K562 (cell line): ENCODE measurements at regions not wholly inside any gene's neighbourhood (a gene's known extent, or its start where the extent isn't known, plus 50 kb on each side); places are given as distances from the start of the nearest gene placed in this dataset.

Experiments
- ATAC-seq: fragments of 200-7000 bp; cut with Tn5 transposase; 3 replicates; pipeline ENCODE4 v1.9.1; 2020; ENCODE audit warnings: moderate library complexity
- BruUV-seq: library from RNA; stranded (reverse); fragments of 400-500 nt; replicated peaks from 2 replicates; lab custom pipeline; 2021; lab: Mats Ljungman, UMichigan
- CTCF ChIA-PET: fragments of 300-600 bp; formaldehyde crosslinking; extraction: SDS; loops from one replicate; lab custom pipeline; 2021; ENCODE audit warnings: low intra/inter-chr PET ratio; lab: Yijun Ruan, JAX
- POLR2A ChIA-PET: fragments of 300-600, 350-650 bp; sonication (Branson Sonifier 250); formaldehyde crosslinking; extraction: SDS; loops from one replicate; lab custom pipeline; 2021; ENCODE audit warnings: antibody characterized with exemption, inconsistent platforms; lab: Yijun Ruan, JAX
- DNase-seq, 4 experiments: peaks; one replicate each; pipeline versions ENCODE4 v3.0.0 to v3.0.0-alpha.2; 2011 to 2018; ENCODE audit warnings: low spot score in 3 of 4, mixed read lengths in 3 of 4; ENCODE audit errors: extremely low read depth in 1 of 4
- FAIRE-seq: peaks from 2 replicates; lab custom pipeline; 2011; peaks lifted over from hg19 to GRCh38; lab: Jason Lieb, UNC
- H2AFZ ChIP-seq: 2 replicates; pipeline ENCODE4 v1.6.0; 2011; ENCODE audit warnings: low read depth, low read length, control low read depth, inconsistent platforms
- H3K27ac ChIP-seq: fragments of 200-600 bp; 3 replicates; pipeline ENCODE4 v1.8.0; 2011; ENCODE audit warnings: low read depth, mild to moderate bottlenecking, control low read depth, inconsistent platforms, low read length, moderate library complexity, mixed read lengths; ENCODE audit errors: extremely low read depth
- H3K27me3 ChIP-seq, 2 experiments: fragments of 300-600 bp in 1 of 2; 2 replicates in 1 of 2; 3 replicates in 1 of 2; pipeline versions ENCODE4 v1.6.0 to v1.8.0; 2011; ENCODE audit warnings: inconsistent platforms in 2 of 2, low read length in 2 of 2, mild to moderate bottlenecking in 1 of 2, mixed read lengths in 1 of 2, moderate library complexity in 1 of 2; ENCODE audit not compliant: control insufficient read depth in 2 of 2, insufficient read depth in 2 of 2
- H3K36me3 ChIP-seq: fragments of 300-600 bp; 3 replicates; pipeline ENCODE4 v1.8.0; 2011; ENCODE audit warnings: mild to moderate bottlenecking, low read length, inconsistent platforms; ENCODE audit not compliant: control insufficient read depth, insufficient read depth
- H3K4me1 ChIP-seq, 2 experiments: fragments of 200-600 bp in 1 of 2; replicated peaks in 1 of 2; 2 replicates in 1 of 2; 3 replicates in 1 of 2; pipeline versions ENCODE4 v1.5.1 to v1.8.0; 2011; ENCODE audit warnings: inconsistent platforms in 2 of 2, low read length in 2 of 2, mild to moderate bottlenecking in 1 of 2, mixed read lengths in 1 of 2, moderate library complexity in 1 of 2; ENCODE audit not compliant: control insufficient read depth in 2 of 2, insufficient read depth in 2 of 2
- H3K4me2 ChIP-seq: 2 replicates; pipeline ENCODE4 v1.6.1; 2011; ENCODE audit warnings: low read length, control low read depth, inconsistent platforms, mixed read lengths; ENCODE audit not compliant: insufficient read depth
- H3K4me3 ChIP-seq: fragments of 200-600 bp; sonication (generic), shearing (Covaris generic); 2 replicates; pipeline ENCODE4 v1.5.1; 2016; ENCODE audit warnings: control low read depth, inconsistent platforms
- H3K79me2 ChIP-seq: fragments of 200-600 bp; 3 replicates; pipeline ENCODE4 v1.8.0; 2011; ENCODE audit warnings: low read length, inconsistent platforms; ENCODE audit not compliant: control insufficient read depth, insufficient read depth
- H3K9ac ChIP-seq, 2 experiments: 2 replicates each; pipeline versions ENCODE4 v1.6.0 to v1.6.1; 2011; ENCODE audit warnings: low read depth in 2 of 2, low read length in 2 of 2, control low read depth in 1 of 2, inconsistent platforms in 1 of 2, mild to moderate bottlenecking in 1 of 2, mixed read lengths in 1 of 2; ENCODE audit not compliant: insufficient read depth in 1 of 2
- H3K9me1 ChIP-seq: one replicate; pipeline ENCODE4 v1.6.0; 2011; ENCODE audit warnings: inconsistent platforms, mild to moderate bottlenecking, low read length, moderate library complexity; ENCODE audit not compliant: control insufficient read depth, insufficient read depth
- H3K9me3 ChIP-seq: replicated peaks from 2 replicates; pipeline ENCODE4 v1.5.1; 2011; ENCODE audit warnings: low read depth, low read length, inconsistent platforms; ENCODE audit not compliant: control insufficient read depth, insufficient read depth
- H4K20me1 ChIP-seq: replicated peaks from 2 replicates; pipeline ENCODE4 v1.6.1; 2011; ENCODE audit warnings: low read length, inconsistent platforms, mixed read lengths; ENCODE audit not compliant: control insufficient read depth, insufficient read depth
- CTCF ChIP-seq, 3 experiments: IDR thresholded peaks in 2 of 3; conservative IDR thresholded peaks in 1 of 3; 2 replicates each; pipeline ENCODE4 v1.5.1; 2011 to 2012; ENCODE audit warnings: low read length in 3 of 3, mild to moderate bottlenecking in 3 of 3, control low read depth in 2 of 3, improper control_type of control experiment in 1 of 3, inconsistent platforms in 1 of 3, low read depth in 1 of 3, mixed read lengths in 1 of 3, moderate library complexity in 1 of 3; ENCODE audit not compliant: insufficient read depth in 2 of 3
- ZNF644 ChIP-seq: fragments of 200-800 bp; sonication (Bioruptor generic); IDR thresholded peaks from 2 replicates; pipeline ENCODE4 v1.6.1; 2016; ENCODE audit warnings: low read depth, missing genetic modification characterization, missing compliant biosample characterization
- WGBS: fragments of 100-300 bp; shearing (Covaris generic); methylation state at CpG from one replicate; pipeline ENCODE4 v1.1.6; 2016; ENCODE audit warnings: low coverage, mixed read lengths; ENCODE audit not compliant: insufficient coverage; ENCODE audit errors: missing lambda C conversion rate; 5-methylcytosine and 5-hydroxymethylcytosine counted together
- in situ Hi-C: fragments of 300-500 bp; cut with MboI; formaldehyde crosslinking; loops from 4 replicates; pipeline ENCODE4 v1.15.0; 2018; ENCODE audit warnings: inconsistent platforms, mixed read lengths
- intact Hi-C: fragments of 100-400 bp; cut with micrococcal nuclease; formaldehyde crosslinking; loops from 2 replicates; pipeline ENCODE4 v1.14.2; 2022

GRCh38 chr14:106802413-106803364 is 1276.3 kb downstream of the TMEM121 start:
- no peaks in the 10 kb centered on the region for H3K4me1 ChIP-seq
- FAIRE-seq (no peak), DNase-seq (peak in 1 of 4 experiments; percentile 4), ATAC-seq (no peak)
- ChIA-PET CTCF (no interaction called here), POLR2A (interaction anchor here (0.6 kb wide), 1 partner anchor 256 kb away, joined by 4 read pairs; no protein-coding TSS in a partner anchor)
- WGBS, result under 1% methylated on average over 23 of the region's 26 CpGs
- no peak overlapping the region for H3K27ac ChIP-seq
- TF ChIP-seq ZNF644 (tag) (no peak), CTCF (IDR thresholded peaks at IDR 0.05 in 2 of 3, conservative IDR thresholded peaks at IDR 0.05 in 1 of 3; ENCODE audit: insufficient read depth in 2 of 3, low read depth in 1 of 3, low read length in 3 of 3) (0 out of 6 replicates have a peak, but pooled peaks of 1 of the 3 experiments have one; percentile 3)
- H4K20me1 ChIP-seq, result no peaks in the 10 kb centered on the region
- H3K9me3 ChIP-seq, result no peaks in the 10 kb centered on the region; the same call in 1 of the 2 replicates
- H3K4me3 ChIP-seq, result no peak overlapping the region
- H3K9ac ChIP-seq, result no peak overlapping the region
- no peaks in the 10 kb centered on the region for H3K9me1 ChIP-seq
- no TSS peak for BruUV-seq
- in situ Hi-C loops (no loop called here), intact Hi-C loops (no loop called here)
- H3K36me3 ChIP-seq, result no peaks in the 10 kb centered on the region
- no peaks in the 10 kb centered on the region for H3K79me2 ChIP-seq
- H2AFZ ChIP-seq, result no peak overlapping the region
- no peak overlapping the region for H3K4me2 ChIP-seq
- no peaks in the 10 kb centered on the region for H3K27me3 ChIP-seq
